ENCODE measurements at regions not wholly inside any gene's neighbourhood (a gene's known extent, or its start where the extent isn't known, plus 50 kb on each side); places are given as distances from the start of the nearest gene placed in this dataset.

DNA sequence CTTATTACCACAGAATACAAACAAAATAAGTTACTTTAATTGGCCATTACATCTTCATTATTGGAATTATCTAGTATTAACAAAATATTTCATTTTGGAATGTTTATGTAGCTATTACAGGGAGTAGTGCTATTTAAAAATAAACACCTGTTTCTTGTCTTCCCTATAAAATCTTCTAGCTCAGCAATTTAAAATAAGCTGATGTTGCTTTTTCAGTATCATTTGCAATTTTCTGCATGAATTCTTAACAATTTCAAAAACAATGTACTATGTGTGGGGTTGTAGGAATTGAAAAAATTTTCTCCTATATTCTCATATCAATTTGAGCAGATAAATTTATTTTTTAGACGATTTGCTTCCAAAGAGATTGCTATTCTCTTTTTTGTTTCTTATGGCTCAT lies 1251.3 kb upstream of the CRIM1 start:
- no peaks in the 10 kb centered on the region for H3K4me1 Mint-ChIP-seq (ENCODE audit: unreplicated experiment)
- no peak overlapping the region for H3K4me3 Mint-ChIP-seq
- DNase-seq (ENCODE audit: extremely low spot score, unreplicated experiment), result no peak

DNA sequence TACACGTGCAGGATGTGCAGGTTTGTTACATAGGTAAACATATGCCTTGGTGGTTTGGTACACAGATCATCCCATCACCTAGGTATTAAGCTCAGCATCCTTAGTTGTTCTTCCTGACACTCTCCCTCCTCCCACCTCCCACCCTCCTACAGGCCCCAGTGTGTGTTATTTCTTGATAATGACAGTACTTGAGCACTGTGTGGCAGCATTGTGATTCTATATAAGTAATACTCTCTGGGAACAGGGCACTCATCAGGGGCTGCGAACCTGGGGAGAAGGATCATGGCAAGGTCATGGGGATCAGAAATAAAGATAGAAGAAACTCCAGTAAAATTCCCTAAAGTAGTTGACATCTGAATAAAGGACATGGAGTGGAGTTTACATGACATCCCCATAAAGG lies 1256.2 kb upstream of the CRIM1 start:
- H3K27me3 Mint-ChIP-seq, result no peaks in the 10 kb centered on the region
- no peak overlapping the region for H3K4me3 Mint-ChIP-seq
- no peaks in the 10 kb centered on the region for H3K4me1 Mint-ChIP-seq (ENCODE audit: unreplicated experiment)
- H3K9me3 Mint-ChIP-seq, result no peaks in the 10 kb centered on the region
- no peak for DNase-seq (ENCODE audit: extremely low spot score, unreplicated experiment)
- no peak overlapping the region for H3K27ac Mint-ChIP-seq
- TF ChIP-seq, protein P1, sequence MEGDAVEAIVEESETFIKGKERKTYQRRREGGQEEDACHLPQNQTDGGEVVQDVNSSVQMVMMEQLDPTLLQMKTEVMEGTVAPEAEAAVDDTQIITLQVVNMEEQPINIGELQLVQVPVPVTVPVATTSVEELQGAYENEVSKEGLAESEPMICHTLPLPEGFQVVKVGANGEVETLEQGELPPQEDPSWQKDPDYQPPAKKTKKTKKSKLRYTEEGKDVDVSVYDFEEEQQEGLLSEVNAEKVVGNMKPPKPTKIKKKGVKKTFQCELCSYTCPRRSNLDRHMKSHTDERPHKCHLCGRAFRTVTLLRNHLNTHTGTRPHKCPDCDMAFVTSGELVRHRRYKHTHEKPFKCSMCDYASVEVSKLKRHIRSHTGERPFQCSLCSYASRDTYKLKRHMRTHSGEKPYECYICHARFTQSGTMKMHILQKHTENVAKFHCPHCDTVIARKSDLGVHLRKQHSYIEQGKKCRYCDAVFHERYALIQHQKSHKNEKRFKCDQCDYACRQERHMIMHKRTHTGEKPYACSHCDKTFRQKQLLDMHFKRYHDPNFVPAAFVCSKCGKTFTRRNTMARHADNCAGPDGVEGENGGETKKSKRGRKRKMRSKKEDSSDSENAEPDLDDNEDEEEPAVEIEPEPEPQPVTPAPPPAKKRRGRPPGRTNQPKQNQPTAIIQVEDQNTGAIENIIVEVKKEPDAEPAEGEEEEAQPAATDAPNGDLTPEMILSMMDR (conservative IDR thresholded peaks at IDR 0.05), result no peak
- H3K36me3 Mint-ChIP-seq, result no peaks in the 10 kb centered on the region

More for the DNA sequence above, 1251.3 kb upstream of the CRIM1 start:
- H3K36me3 Mint-ChIP-seq, result no peaks in the 10 kb centered on the region
- TF ChIP-seq, protein P1 (conservative IDR thresholded peaks at IDR 0.05), result no peak
- no peaks in the 10 kb centered on the region for H3K9me3 Mint-ChIP-seq
- no peak overlapping the region for H3K27ac Mint-ChIP-seq
- H3K27me3 Mint-ChIP-seq, result no peaks in the 10 kb centered on the region

DNA sequence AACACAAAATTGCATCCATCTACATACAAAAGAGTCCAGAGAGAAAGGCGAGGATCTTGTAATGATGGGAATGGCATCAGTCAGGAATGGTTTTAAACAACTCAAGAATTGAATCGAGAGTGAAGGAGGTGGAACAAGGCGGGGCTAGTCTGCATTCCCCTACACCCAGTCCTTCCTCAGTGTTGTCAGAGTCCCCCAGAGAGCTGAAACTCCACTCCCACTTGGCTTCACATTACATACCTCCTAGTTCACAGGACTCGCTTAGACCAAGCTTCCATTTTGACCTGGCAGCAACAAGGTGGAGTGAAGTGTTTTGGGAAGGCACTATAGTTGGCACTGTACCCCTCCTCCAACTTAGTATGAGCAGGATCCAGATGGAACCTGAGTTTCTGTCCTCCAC lies 1273.5 kb upstream of the CRIM1 start:
- no peak overlapping the region for H3K27ac Mint-ChIP-seq
- TF ChIP-seq, protein P1 (conservative IDR thresholded peaks at IDR 0.05), result no peak
- H3K4me3 Mint-ChIP-seq, result no peak overlapping the region
- no peaks in the 10 kb centered on the region for H3K27me3 Mint-ChIP-seq
- DNase-seq (ENCODE audit: extremely low spot score, unreplicated experiment), result no peak
- no peaks in the 10 kb centered on the region for H3K9me3 Mint-ChIP-seq
- H3K4me1 Mint-ChIP-seq (ENCODE audit: unreplicated experiment), result no peaks in the 10 kb centered on the region
- no peaks in the 10 kb centered on the region for H3K36me3 Mint-ChIP-seq

DNA sequence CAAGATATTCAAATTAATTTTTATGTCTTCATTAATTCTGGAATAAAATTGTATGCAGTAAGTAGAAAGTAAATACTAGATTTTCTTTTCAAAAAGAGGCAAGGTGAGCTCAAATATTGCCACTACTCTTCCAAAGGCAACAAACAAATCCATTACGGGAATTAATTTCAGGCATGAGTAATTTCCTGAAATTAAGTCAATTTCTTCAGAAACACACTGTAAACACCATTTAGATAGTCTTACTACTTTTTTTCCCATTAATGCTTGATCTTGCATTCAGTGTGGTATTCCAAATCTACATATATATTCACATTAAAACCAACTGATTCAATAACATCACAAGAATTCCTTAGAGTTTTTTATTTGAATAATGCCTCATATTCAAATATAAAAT lies 1274.0 kb upstream of the CRIM1 start:
- no peaks in the 10 kb centered on the region for H3K27me3 Mint-ChIP-seq
- no peak overlapping the region for H3K27ac Mint-ChIP-seq
- no peak for DNase-seq (ENCODE audit: extremely low spot score, unreplicated experiment)
- no peaks in the 10 kb centered on the region for H3K4me1 Mint-ChIP-seq (ENCODE audit: unreplicated experiment)
- H3K9me3 Mint-ChIP-seq, result no peaks in the 10 kb centered on the region
- H3K4me3 Mint-ChIP-seq, result no peak overlapping the region
- H3K36me3 Mint-ChIP-seq, result no peaks in the 10 kb centered on the region
- TF ChIP-seq, protein P1 (conservative IDR thresholded peaks at IDR 0.05), result no peak

DNA sequence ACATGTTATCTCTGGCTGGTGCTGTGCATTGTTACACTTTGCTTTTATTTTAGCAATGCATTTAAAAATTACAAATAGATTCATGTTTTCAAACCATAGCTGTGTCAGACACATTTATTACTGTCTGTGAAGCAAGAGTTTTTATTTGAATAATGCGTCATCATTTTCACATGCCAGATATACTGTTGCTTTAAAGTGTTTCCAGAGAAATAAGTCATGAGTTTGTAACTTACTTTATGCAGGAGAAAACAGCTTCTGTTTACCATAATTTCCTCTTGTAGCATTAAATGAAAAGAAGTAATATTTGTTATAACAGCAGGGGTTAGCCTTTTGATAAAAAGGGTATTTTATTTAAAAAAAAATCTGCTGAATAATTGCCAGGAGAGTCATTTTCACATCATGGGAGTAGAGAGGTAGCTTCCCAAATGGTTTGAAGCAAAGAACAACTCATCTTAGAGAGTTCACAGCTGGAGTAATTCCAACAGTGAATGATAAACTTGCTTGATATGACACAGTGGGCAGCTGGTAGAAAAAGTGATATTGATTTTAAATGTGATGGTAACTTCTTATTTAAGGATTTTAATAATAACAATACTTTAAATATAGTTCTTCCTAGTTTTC lies 1274.5 kb upstream of the CRIM1 start:
- TF ChIP-seq, protein P1 (conservative IDR thresholded peaks at IDR 0.05), result no peak
- Mint-ChIP-seq H3K4me3 (no peak overlapping the region), H3K27me3 (no peaks in the 10 kb centered on the region), H3K9me3 (no peaks in the 10 kb centered on the region), H3K4me1 (ENCODE audit: unreplicated experiment) (no peaks in the 10 kb centered on the region), H3K36me3 (no peaks in the 10 kb centered on the region), H3K27ac (no peak overlapping the region)
- DNase-seq (ENCODE audit: extremely low spot score, unreplicated experiment), result no peak
